Amygdala (tissue), 56 donors: ENCODE measurements at regions not wholly inside any gene's neighbourhood (a gene's known extent, or its start where the extent isn't known, plus 50 kb on each side); places are given as distances from the start of the nearest gene placed in this dataset.

Experiments
- DNase-seq, 56 donors: peaks; one replicate each; lab custom pipeline; 2025; lab: John Stamatoyannopoulos, UW

- DNase-seq: no peak
These were observed 376.3 kb upstream of the PRMT6 start for GRCh38 chr1:106680216-106680615.

GRCh38 chr1:106680776-106681344 lies 375.6 kb upstream of the PRMT6 start:
- DNase-seq: no peak

GRCh38 chr1:106681939-106682522 lies 374.4 kb upstream of the PRMT6 start:
- DNase-seq: no peak

GRCh38 chr1:106688446-106688845 lies 368.0 kb upstream of the PRMT6 start:
- no peak for DNase-seq

- no peak for DNase-seq
These were observed 357.8 kb upstream of the PRMT6 start for GRCh38 chr1:106698660-106699059.

GRCh38 chr1:106699433-106699832 lies 357.0 kb upstream of the PRMT6 start:
- no peak for DNase-seq

- no peak for DNase-seq
These were observed 356.3 kb upstream of the PRMT6 start for GRCh38 chr1:106700211-106700610.

- DNase-seq: no peak
These were observed 350.5 kb upstream of the PRMT6 start for GRCh38 chr1:106705971-106706370.

GRCh38 chr1:106717591-106717990 lies 338.9 kb upstream of the PRMT6 start:
- DNase-seq: no peak

GRCh38 chr1:106721790-106722189 lies 334.7 kb upstream of the PRMT6 start:
- no peak for DNase-seq

GRCh38 chr1:106722466-106722865 lies 334.0 kb upstream of the PRMT6 start:
- no peak for DNase-seq

GRCh38 chr1:106727171-106727570 lies 329.3 kb upstream of the PRMT6 start:
- DNase-seq: no peak

- no peak for DNase-seq
These were observed 309.9 kb upstream of the PRMT6 start for GRCh38 chr1:106746448-106747085.

- no peak for DNase-seq
These were observed 309.2 kb upstream of the PRMT6 start for GRCh38 chr1:106747232-106747631.

GRCh38 chr1:106747791-106748190 lies 308.7 kb upstream of the PRMT6 start:
- DNase-seq: peak in 2 of 56 donors; percentile 1 to 2

- no peak for DNase-seq
These were observed 307.9 kb upstream of the PRMT6 start for GRCh38 chr1:106748606-106749005.

GRCh38 chr1:106749491-106749890 lies 307.0 kb upstream of the PRMT6 start:
- no peak for DNase-seq

GRCh38 chr1:106749906-106750305 lies 306.6 kb upstream of the PRMT6 start:
- DNase-seq: no peak

GRCh38 chr1:106751002-106751401 lies 305.5 kb upstream of the PRMT6 start:
- DNase-seq: no peak

- no peak for DNase-seq
These were observed 303.4 kb upstream of the PRMT6 start for GRCh38 chr1:106753066-106753465.

GRCh38 chr1:106754957-106755356 lies 301.5 kb upstream of the PRMT6 start:
- DNase-seq: no peak

- DNase-seq: no peak
These were observed 300.6 kb upstream of the PRMT6 start for GRCh38 chr1:106755682-106756406.
